Stimulated activated naive B cell treated with anti-CD40 and anti-IgM and Interleukin-4, amounts not matched to agents 10 μg/mL and 1 μg/mL and 100 μg/mL, for 72 hours (primary cell): ENCODE measurements at regions not wholly inside any gene's neighbourhood (a gene's known extent, or its start where the extent isn't known, plus 50 kb on each side); places are given as distances from the start of the nearest gene placed in this dataset.
"Not testable (repeated sequence)": the region's sequence is repeated elsewhere in the genome, so short reads cannot be mapped to it uniquely, and the experiment has no call there.

Experiments
- ATAC-seq, 2 donors: fragments of 150-1000 bp; cut with Tn5 transposase; replicated peaks; 2 replicates each; pipeline ENCODE4 v1.10.0; 2021; ENCODE audit warnings: moderate library complexity in 1 of 2
- DNase-seq: peaks from one replicate; pipeline ENCODE4 v3.0.0; 2021
- H3K27ac Mint-ChIP-seq: one replicate; pipeline ENCODE4 v1.8.0; 2022; ENCODE audit warnings: mild to moderate bottlenecking, mixed read lengths
- H3K27me3 Mint-ChIP-seq, 2 donors: one replicate each; pipeline ENCODE4 v1.8.0; 2022; ENCODE audit warnings: mixed read lengths in 2 of 2
- H3K36me3 Mint-ChIP-seq, 2 donors: one replicate each; pipeline ENCODE4 v1.8.0; 2022; ENCODE audit warnings: mixed read lengths in 2 of 2, mild to moderate bottlenecking in 1 of 2
- H3K4me1 Mint-ChIP-seq, 2 donors: one replicate each; pipeline ENCODE4 v1.8.0; 2022; ENCODE audit warnings: mixed read lengths in 2 of 2, mild to moderate bottlenecking in 1 of 2
- H3K4me3 Mint-ChIP-seq, 2 donors: one replicate each; pipeline ENCODE4 v1.8.0; 2022; ENCODE audit warnings: mild to moderate bottlenecking in 2 of 2, mixed read lengths in 2 of 2, moderate library complexity in 1 of 2
- H3K9me3 Mint-ChIP-seq, 2 donors: one replicate each; pipeline ENCODE4 v1.8.0; 2022; ENCODE audit warnings: mixed read lengths in 2 of 2, mild to moderate bottlenecking in 1 of 2

- no peak for ATAC-seq
- Mint-ChIP-seq H3K4me3 (no peak overlapping the region), H3K27ac (no peak overlapping the region)
These were observed 123.7 kb downstream of the MEX3B start for GRCh38 chr15:81922143-81922542.

GRCh38 chr15:81921163-81921562 is 124.7 kb downstream of the MEX3B start:
- H3K27me3 Mint-ChIP-seq, result peaks cover 4 to 6% of the 10 kb centered on the region in 2 donors
- no peak overlapping the region for H3K27ac Mint-ChIP-seq
- peaks cover 11 to 13% of the 10 kb centered on the region in 2 donors for H3K36me3 Mint-ChIP-seq
- H3K4me1 Mint-ChIP-seq, result no peaks in the 10 kb centered on the region
- H3K9me3 Mint-ChIP-seq, result peaks cover 22 to 31% of the 10 kb centered on the region in 2 donors
- H3K4me3 Mint-ChIP-seq, result no peak overlapping the region
- no peak for DNase-seq
- no peak for ATAC-seq

More at GRCh38 chr15:81922143-81922542, 123.7 kb downstream of the MEX3B start:
- Mint-ChIP-seq H3K9me3 (peaks cover 19 to 27% of the 10 kb centered on the region in 2 donors), H3K4me1 (no peaks in the 10 kb centered on the region), H3K36me3 (peaks cover 8 to 11% of the 10 kb centered on the region in 2 donors), H3K27me3 (peaks cover 4 to 6% of the 10 kb centered on the region in 2 donors)
- DNase-seq, result no peak

GRCh38 chr15:81918767-81919166 is 127.1 kb downstream of the MEX3B start:
- not testable (repeated sequence) for DNase-seq, ATAC-seq, H3K27ac Mint-ChIP-seq, H3K27me3 Mint-ChIP-seq, H3K4me1 Mint-ChIP-seq, H3K4me3 Mint-ChIP-seq
- Mint-ChIP-seq H3K9me3 (peaks cover 22 to 31% of the 10 kb centered on the region in 2 donors), H3K36me3 (peaks cover 11 to 13% of the 10 kb centered on the region in 2 donors)

GRCh38 chr15:81916451-81916850 is 129.4 kb downstream of the MEX3B start:
- no peak overlapping the region for H3K4me3 Mint-ChIP-seq
- peaks cover 22 to 31% of the 10 kb centered on the region in 2 donors for H3K9me3 Mint-ChIP-seq
- no peak for ATAC-seq
- no peak overlapping the region for H3K27ac Mint-ChIP-seq
- peaks cover 0 to 6% of the 10 kb centered on the region in 2 donors for H3K27me3 Mint-ChIP-seq
- no peaks in the 10 kb centered on the region for H3K4me1 Mint-ChIP-seq
- H3K36me3 Mint-ChIP-seq, result peaks cover 11 to 13% of the 10 kb centered on the region in 2 donors
- no peak for DNase-seq

GRCh38 chr15:81915990-81916389 is 129.8 kb downstream of the MEX3B start:
- H3K27me3 Mint-ChIP-seq, result peaks cover 0 to 3% of the 10 kb centered on the region in 2 donors
- DNase-seq, result no peak
- no peak overlapping the region for H3K27ac Mint-ChIP-seq
- H3K4me1 Mint-ChIP-seq, result no peaks in the 10 kb centered on the region
- no peak for ATAC-seq
- no peak overlapping the region for H3K4me3 Mint-ChIP-seq
- H3K9me3 Mint-ChIP-seq, result peaks cover 19 to 30% of the 10 kb centered on the region in 2 donors
- peaks cover 11 to 13% of the 10 kb centered on the region in 2 donors for H3K36me3 Mint-ChIP-seq

GRCh38 chr15:81914734-81915256 is 131.0 kb downstream of the MEX3B start:
- Mint-ChIP-seq H3K36me3 (peaks cover 5 to 7% of the 10 kb centered on the region in 2 donors), H3K27me3 (no peaks in the 10 kb centered on the region), H3K4me1 (no peaks in the 10 kb centered on the region), H3K27ac (no peak overlapping the region), H3K9me3 (peaks cover 8 to 18% of the 10 kb centered on the region in 2 donors), H3K4me3 (no peak overlapping the region)
- no peak for ATAC-seq
- no peak for DNase-seq

- DNase-seq (no peak), ATAC-seq (no peak)
- no peaks in the 10 kb centered on the region for H3K27me3 Mint-ChIP-seq
- H3K4me1 Mint-ChIP-seq, result no peaks in the 10 kb centered on the region
- H3K36me3 Mint-ChIP-seq, result peaks cover 5 to 7% of the 10 kb centered on the region in 2 donors
- H3K27ac Mint-ChIP-seq, result no peak overlapping the region
- peaks cover 8 to 17% of the 10 kb centered on the region in 2 donors for H3K9me3 Mint-ChIP-seq
- no peak overlapping the region for H3K4me3 Mint-ChIP-seq
These were observed 131.5 kb downstream of the MEX3B start for GRCh38 chr15:81914333-81914732.

GRCh38 chr15:81911022-81911971 is 134.5 kb downstream of the MEX3B start:
- no peaks in the 10 kb centered on the region for H3K4me1 Mint-ChIP-seq
- ATAC-seq (no peak), DNase-seq (no peak)
- no peak overlapping the region for H3K4me3 Mint-ChIP-seq
- H3K27me3 Mint-ChIP-seq, result no peaks in the 10 kb centered on the region
- no peaks in the 10 kb centered on the region for H3K36me3 Mint-ChIP-seq
- H3K27ac Mint-ChIP-seq, result no peak overlapping the region
- H3K9me3 Mint-ChIP-seq, result peaks cover 0 to 3% of the 10 kb centered on the region in 2 donors

GRCh38 chr15:81910355-81911021 is 135.3 kb downstream of the MEX3B start:
- Mint-ChIP-seq H3K27ac (no peak overlapping the region), H3K4me3 (no peak overlapping the region), H3K4me1 (no peaks in the 10 kb centered on the region), H3K9me3 (peaks cover 0 to 4% of the 10 kb centered on the region in 2 donors), H3K36me3 (no peaks in the 10 kb centered on the region), H3K27me3 (no peaks in the 10 kb centered on the region)
- ATAC-seq (no peak), DNase-seq (no peak)

- DNase-seq (no peak), ATAC-seq (no peak)
- Mint-ChIP-seq H3K27me3 (no peaks in the 10 kb centered on the region), H3K4me1 (no peaks in the 10 kb centered on the region), H3K27ac (no peak overlapping the region), H3K4me3 (no peak overlapping the region), H3K36me3 (no peaks in the 10 kb centered on the region), H3K9me3 (peaks cover 0 to 5% of the 10 kb centered on the region in 2 donors)
These were observed 136.8 kb downstream of the MEX3B start for GRCh38 chr15:81909011-81909358.

- no peak overlapping the region for H3K27ac Mint-ChIP-seq
- no peaks in the 10 kb centered on the region for H3K36me3 Mint-ChIP-seq
- no peaks in the 10 kb centered on the region for H3K4me1 Mint-ChIP-seq
- H3K27me3 Mint-ChIP-seq, result peaks cover 0 to 6% of the 10 kb centered on the region in 2 donors
- no peak overlapping the region for H3K4me3 Mint-ChIP-seq
- ATAC-seq (no peak), DNase-seq (no peak)
- H3K9me3 Mint-ChIP-seq, result peaks cover 0 to 5% of the 10 kb centered on the region in 2 donors
These were observed 137.7 kb downstream of the MEX3B start for GRCh38 chr15:81908111-81908510.

- H3K4me3 Mint-ChIP-seq, result no peak overlapping the region
- no peak for ATAC-seq
- peaks cover 0 to 6% of the 10 kb centered on the region in 2 donors for H3K27me3 Mint-ChIP-seq
- no peaks in the 10 kb centered on the region for H3K36me3 Mint-ChIP-seq
- H3K9me3 Mint-ChIP-seq, result peaks cover 0 to 5% of the 10 kb centered on the region in 2 donors
- no peak overlapping the region for H3K27ac Mint-ChIP-seq
- no peaks in the 10 kb centered on the region for H3K4me1 Mint-ChIP-seq
- no peak for DNase-seq
These were observed 138.3 kb downstream of the MEX3B start for GRCh38 chr15:81907521-81907920.

GRCh38 chr15:81905889-81906288 is 139.9 kb downstream of the MEX3B start:
- DNase-seq, result no peak
- Mint-ChIP-seq H3K27ac (no peak overlapping the region), H3K4me3 (no peak overlapping the region), H3K27me3 (peaks cover 0 to 6% of the 10 kb centered on the region in 2 donors), H3K4me1 (no peaks in the 10 kb centered on the region), H3K9me3 (peaks cover 0 to 5% of the 10 kb centered on the region in 2 donors), H3K36me3 (no peaks in the 10 kb centered on the region)
- no peak for ATAC-seq

GRCh38 chr15:81901319-81901718 is 144.5 kb downstream of the MEX3B start:
- no peaks in the 10 kb centered on the region for H3K4me1 Mint-ChIP-seq
- peaks cover 0 to 2% of the 10 kb centered on the region in 2 donors for H3K9me3 Mint-ChIP-seq
- no peak overlapping the region for H3K4me3 Mint-ChIP-seq
- no peaks in the 10 kb centered on the region for H3K36me3 Mint-ChIP-seq
- H3K27me3 Mint-ChIP-seq, result peaks cover 6 to 7% of the 10 kb centered on the region in 2 donors
- ATAC-seq (no peak), DNase-seq (no peak)
- no peak overlapping the region for H3K27ac Mint-ChIP-seq
